Activated CD4-positive, alpha-beta T cell treated with anti-CD3 and anti-CD28 coated beads for 36 hours (primary cell): ENCODE measurements at regions not wholly inside any gene's neighbourhood (a gene's known extent, or its start where the extent isn't known, plus 50 kb on each side); places are given as distances from the start of the nearest gene placed in this dataset.

Source experiments
- ATAC-seq: fragments of 200-7000 bp; cut with Tn5 transposase; one replicate; pipeline ENCODE4 v1.10.0; 2021; ENCODE audit warnings: mild to moderate bottlenecking, moderate library complexity
- CTCF ChIA-PET: fragments of 350-600 bp; sonication (Branson Sonifier 250); formaldehyde crosslinking; loops from one replicate; lab custom pipeline; 2021; ENCODE audit warnings: antibody characterized with exemption; lab: Charles Lee
- POLR2A ChIA-PET: fragments of 350-600 bp; sonication (Branson Sonifier 250); formaldehyde crosslinking; loops from one replicate; lab custom pipeline; 2021; ENCODE audit warnings: antibody characterized with exemption, inconsistent platforms; lab: Charles Lee
- DNase-seq: peaks from one replicate; pipeline ENCODE4 v3.0.0-alpha.2; 2020
- H3K27ac Mint-ChIP-seq: one replicate; pipeline ENCODE4 v1.8.0; 2021; ENCODE audit warnings: mixed read lengths
- H3K27me3 Mint-ChIP-seq: one replicate; pipeline ENCODE4 v1.8.0; 2021; ENCODE audit warnings: mixed read lengths
- H3K36me3 Mint-ChIP-seq: one replicate; pipeline ENCODE4 v1.8.0; 2021; ENCODE audit warnings: low read depth, mixed read lengths
- H3K4me1 Mint-ChIP-seq: one replicate; pipeline ENCODE4 v1.8.0; 2021; ENCODE audit warnings: mixed read lengths
- H3K4me3 Mint-ChIP-seq: one replicate; pipeline ENCODE4 v1.8.0; 2021; ENCODE audit warnings: mild to moderate bottlenecking, moderate library complexity, mixed read lengths
- H3K9me3 Mint-ChIP-seq: one replicate; pipeline ENCODE4 v1.8.0; 2021; ENCODE audit warnings: low read depth, mixed read lengths
- intact Hi-C, 2 experiments: fragments of 100-400 bp; cut with DNase I in 1 of 2; cut with micrococcal nuclease in 1 of 2; formaldehyde crosslinking; loops; one replicate each; pipeline versions ENCODE4 v1.14.2 to v1.15.1; 2022 to 2024; cut with DNase I, micrococcal nuclease

- ChIA-PET CTCF (no interaction called here), POLR2A (no interaction called here)
- Mint-ChIP-seq H3K27ac (no peak overlapping the region), H3K36me3 (no peaks in the 10 kb centered on the region), H3K27me3 (no peaks in the 10 kb centered on the region), H3K9me3 (no peaks in the 10 kb centered on the region), H3K4me1 (peaks cover 3% of the 10 kb centered on the region), H3K4me3 (no peak overlapping the region)
- no peak for DNase-seq
- intact Hi-C loops = no loop called here
- no peak for ATAC-seq
These were observed 70.8 kb upstream of the LRRN2 start for GRCh38 chr1:204756349-204756748.

GRCh38 chr1:204756811-204757210, 71.3 kb upstream of the LRRN2 start:
- no peak for DNase-seq
- H3K4me3 Mint-ChIP-seq = no peak overlapping the region
- no peaks in the 10 kb centered on the region for H3K9me3 Mint-ChIP-seq
- ChIA-PET POLR2A (no interaction called here), CTCF (no interaction called here)
- intact Hi-C loops = no loop called here
- H3K27ac Mint-ChIP-seq = no peak overlapping the region
- no peak for ATAC-seq
- H3K36me3 Mint-ChIP-seq = no peaks in the 10 kb centered on the region
- H3K27me3 Mint-ChIP-seq = no peaks in the 10 kb centered on the region
- peaks cover 3% of the 10 kb centered on the region for H3K4me1 Mint-ChIP-seq

- Mint-ChIP-seq H3K4me3 (no peak overlapping the region), H3K27me3 (no peaks in the 10 kb centered on the region), H3K9me3 (peaks cover 2% of the 10 kb centered on the region), H3K36me3 (no peaks in the 10 kb centered on the region), H3K27ac (no peak overlapping the region), H3K4me1 (peaks cover 6% of the 10 kb centered on the region)
- intact Hi-C loops = no loop called here
- ATAC-seq = no peak
- ChIA-PET CTCF (interaction anchor here (1.5 to 1.8 kb wide), 2 partner anchors 11 to 33 kb away, joined by 3 to 6 read pairs; no protein-coding TSS in a partner anchor), POLR2A (no interaction called here)
- no peak for DNase-seq
These were observed 73.1 kb upstream of the LRRN2 start for GRCh38 chr1:204758601-204759000.

- Mint-ChIP-seq H3K27ac (no peak overlapping the region), H3K4me1 (peaks cover 9% of the 10 kb centered on the region), H3K9me3 (peaks cover 2% of the 10 kb centered on the region), H3K4me3 (no peak overlapping the region), H3K27me3 (no peaks in the 10 kb centered on the region), H3K36me3 (no peaks in the 10 kb centered on the region)
- ChIA-PET POLR2A (no interaction called here), CTCF (interaction anchor here (1.0 to 2.5 kb wide), 6 partner anchors 14 to 47 kb away, joined by 3 to 8 read pairs (median 3); no protein-coding TSS in a partner anchor)
- ATAC-seq (no peak), DNase-seq (no peak)
- intact Hi-C loops = loop anchor here in 1 of 2 experiments (5.0 kb wide), 1 partner anchor 47 kb away; no protein-coding TSS in a partner anchor
These were observed 74.8 kb upstream of the LRRN2 start for GRCh38 chr1:204760350-204760749.

- Mint-ChIP-seq H3K36me3 (no peaks in the 10 kb centered on the region), H3K4me1 (peaks cover 9% of the 10 kb centered on the region), H3K9me3 (peaks cover 2% of the 10 kb centered on the region), H3K4me3 (no peak overlapping the region), H3K27me3 (no peaks in the 10 kb centered on the region), H3K27ac (no peak overlapping the region)
- ChIA-PET CTCF (interaction anchor here (1.0 to 2.5 kb wide), 9 partner anchors 13 to 76 kb away, joined by 3 to 8 read pairs (median 3); no protein-coding TSS in a partner anchor), POLR2A (no interaction called here)
- intact Hi-C loops = loop anchor here in 1 of 2 experiments (5.0 kb wide), 1 partner anchor 47 kb away; no protein-coding TSS in a partner anchor
- DNase-seq (no peak), ATAC-seq (no peak)
These were observed 75.2 kb upstream of the LRRN2 start for GRCh38 chr1:204760757-204761156.

GRCh38 chr1:204763773-204764427, 78.4 kb upstream of the LRRN2 start:
- peaks cover 8% of the 10 kb centered on the region for H3K27me3 Mint-ChIP-seq
- intact Hi-C loops = loop anchor here (1.0 to 5.0 kb wide), 4 partner anchors 43 to 199 kb away; no protein-coding TSS in a partner anchor
- no peak overlapping the region for H3K4me3 Mint-ChIP-seq
- H3K4me1 Mint-ChIP-seq = peaks cover 9% of the 10 kb centered on the region
- H3K9me3 Mint-ChIP-seq = peaks cover 2% of the 10 kb centered on the region
- H3K27ac Mint-ChIP-seq = no peak overlapping the region
- POLR2A ChIA-PET = interaction anchor here (0.6 to 0.7 kb wide), 2 partner anchors 132 to 198 kb away, joined by 3 to 5 read pairs; no protein-coding TSS in a partner anchor
- CTCF ChIA-PET = interaction anchor here (0.5 to 3.2 kb wide), 40 partner anchors 8 to 572 kb away, joined by 3 to 37 read pairs (median 4); partner anchors contain the start of gene MDM4
- DNase-seq = peak; percentile 90
- peak; percentile 95 for ATAC-seq
- H3K36me3 Mint-ChIP-seq = no peaks in the 10 kb centered on the region

- Mint-ChIP-seq H3K27me3 (peaks cover 17% of the 10 kb centered on the region), H3K36me3 (no peaks in the 10 kb centered on the region), H3K9me3 (no peaks in the 10 kb centered on the region), H3K4me1 (no peaks in the 10 kb centered on the region), H3K27ac (no peak overlapping the region), H3K4me3 (no peak overlapping the region)
- ChIA-PET CTCF (interaction anchor here (1.5 to 2.7 kb wide), 3 partner anchors 23 to 204 kb away, joined by 5 to 9 read pairs (median 6); no protein-coding TSS in a partner anchor), POLR2A (no interaction called here)
- intact Hi-C loops = no loop called here
- DNase-seq (no peak), ATAC-seq (no peak)
These were observed 84.5 kb upstream of the LRRN2 start for GRCh38 chr1:204769997-204770396.

GRCh38 chr1:204771358-204771757, 85.8 kb upstream of the LRRN2 start:
- H3K4me1 Mint-ChIP-seq = no peaks in the 10 kb centered on the region
- ChIA-PET CTCF (interaction anchor here (1.4 to 2.7 kb wide), 3 partner anchors 8 to 36 kb away, joined by 6 to 9 read pairs (median 7); no protein-coding TSS in a partner anchor), POLR2A (no interaction called here)
- no peaks in the 10 kb centered on the region for H3K9me3 Mint-ChIP-seq
- no peak overlapping the region for H3K27ac Mint-ChIP-seq
- ATAC-seq = no peak
- DNase-seq = no peak
- no peak overlapping the region for H3K4me3 Mint-ChIP-seq
- no peaks in the 10 kb centered on the region for H3K36me3 Mint-ChIP-seq
- intact Hi-C loops = no loop called here
- peaks cover 21% of the 10 kb centered on the region for H3K27me3 Mint-ChIP-seq

GRCh38 chr1:204773246-204773645, 87.7 kb upstream of the LRRN2 start:
- ChIA-PET POLR2A (no interaction called here), CTCF (interaction anchor here (0.8 to 1.7 kb wide), 5 partner anchors 9 to 34 kb away, joined by 3 to 6 read pairs (median 3); no protein-coding TSS in a partner anchor)
- DNase-seq (no peak), ATAC-seq (no peak)
- H3K27ac Mint-ChIP-seq = no peak overlapping the region
- intact Hi-C loops = no loop called here
- no peaks in the 10 kb centered on the region for H3K4me1 Mint-ChIP-seq
- H3K36me3 Mint-ChIP-seq = no peaks in the 10 kb centered on the region
- H3K9me3 Mint-ChIP-seq = no peaks in the 10 kb centered on the region
- peaks cover 18% of the 10 kb centered on the region for H3K27me3 Mint-ChIP-seq
- no peak overlapping the region for H3K4me3 Mint-ChIP-seq

GRCh38 chr1:204775546-204775945, 90.0 kb upstream of the LRRN2 start:
- H3K4me3 Mint-ChIP-seq = no peak overlapping the region
- H3K36me3 Mint-ChIP-seq = no peaks in the 10 kb centered on the region
- ATAC-seq = no peak
- ChIA-PET POLR2A (no interaction called here), CTCF (interaction anchor here (0.8 to 2.1 kb wide), 2 partner anchors 12 to 29 kb away, joined by 3 to 6 read pairs; no protein-coding TSS in a partner anchor)
- H3K27me3 Mint-ChIP-seq = peaks cover 9% of the 10 kb centered on the region
- intact Hi-C loops = no loop called here
- H3K4me1 Mint-ChIP-seq = no peaks in the 10 kb centered on the region
- no peak for DNase-seq
- H3K9me3 Mint-ChIP-seq = no peaks in the 10 kb centered on the region
- H3K27ac Mint-ChIP-seq = no peak overlapping the region

GRCh38 chr1:204777591-204777990, 92.1 kb upstream of the LRRN2 start:
- Mint-ChIP-seq H3K27me3 (peaks cover 13% of the 10 kb centered on the region), H3K36me3 (no peaks in the 10 kb centered on the region), H3K4me3 (no peak overlapping the region), H3K4me1 (no peaks in the 10 kb centered on the region), H3K27ac (no peak overlapping the region), H3K9me3 (no peaks in the 10 kb centered on the region)
- ATAC-seq = no peak
- intact Hi-C loops = no loop called here
- CTCF ChIA-PET = interaction anchor here (0.8 to 1.3 kb wide), 5 partner anchors 14 to 347 kb away, joined by 3 to 6 read pairs (median 3); no protein-coding TSS in a partner anchor
- POLR2A ChIA-PET = no interaction called here
- no peak for DNase-seq
